Parathyroid adenoma (tissue), 2 donors: ENCODE measurements at regions not wholly inside any gene's neighbourhood (a gene's known extent, or its start where the extent isn't known, plus 50 kb on each side); places are given as distances from the start of the nearest gene placed in this dataset.

Source experiments
- H2AFZ ChIP-seq: fragments of 300-600 bp; sonication (generic); one replicate; pipeline ENCODE4 v1.7.0; 2017; ENCODE audit warnings: antibody characterized with exemption, mild to moderate bottlenecking
- H3K27ac ChIP-seq: fragments of 300-600 bp; sonication (generic); one replicate; pipeline ENCODE4 v1.7.0; 2017
- H3K27me3 ChIP-seq: fragments of 300-600 bp; sonication (generic); one replicate; pipeline ENCODE4 v1.7.0; 2017; ENCODE audit warnings: low read length; ENCODE audit not compliant: control insufficient read depth, insufficient read depth
- H3K36me3 ChIP-seq: fragments of 300-600 bp; sonication (generic); one replicate; pipeline ENCODE4 v1.7.0; 2017; ENCODE audit warnings: low read length; ENCODE audit not compliant: control insufficient read depth, insufficient read depth
- H3K4me1 ChIP-seq: fragments of 300-600 bp; sonication (generic); one replicate; pipeline ENCODE4 v1.7.0; 2017; ENCODE audit warnings: control low read depth
- H3K4me2 ChIP-seq: fragments of 300-600 bp; sonication (generic); one replicate; pipeline ENCODE4 v1.7.0; 2017; ENCODE audit warnings: low read length
- H3K4me3 ChIP-seq: fragments of 300-600 bp; sonication (generic); one replicate; pipeline ENCODE4 v1.7.0; 2017; ENCODE audit warnings: low read depth, low read length
- H3K79me2 ChIP-seq: fragments of 300-600 bp; sonication (generic); one replicate; pipeline ENCODE4 v1.7.0; 2017; ENCODE audit warnings: control low read depth
- H3K9ac ChIP-seq: fragments of 300-600 bp; sonication (generic); one replicate; pipeline ENCODE4 v1.7.0; 2017; ENCODE audit warnings: mild to moderate bottlenecking
- H3K9me3 ChIP-seq: fragments of 300-600 bp; sonication (generic); one replicate; pipeline ENCODE4 v1.7.0; 2017; ENCODE audit warnings: low read length; ENCODE audit not compliant: control insufficient read depth
- CTCF ChIP-seq: fragments of 300-600 bp; sonication (generic); IDR thresholded peaks from one replicate; pipeline ENCODE4 v1.7.0; 2017; ENCODE audit warnings: antibody characterized with exemption, mild to moderate bottlenecking
- donor health status: primary hyperparathyroidism.

DNA sequence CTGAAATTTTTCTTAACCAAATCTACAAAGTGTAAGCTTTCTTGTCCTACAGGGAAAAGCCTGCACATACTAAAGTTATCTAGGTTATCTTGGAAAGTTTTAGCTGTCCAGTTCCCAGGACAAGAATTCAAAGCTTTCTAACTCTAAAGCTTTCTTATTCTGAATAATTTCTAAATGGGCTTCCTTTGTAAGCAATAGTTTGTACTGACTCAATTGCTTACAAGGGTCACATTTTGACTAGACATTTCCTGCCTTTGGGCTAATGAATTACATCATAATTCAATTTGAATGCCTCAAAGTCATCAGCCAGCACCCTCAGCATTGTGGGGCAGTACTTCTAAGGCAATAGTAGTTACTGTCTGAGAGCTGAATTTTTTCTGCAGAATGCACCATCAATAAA is 223.0 kb downstream of the LTN1 start:
- Histone ChIP-seq H3K79me2 (no peaks in the 10 kb centered on the region), H3K9me3 (no peaks in the 10 kb centered on the region), H3K4me2 (no peak overlapping the region), H3K36me3 (no peaks in the 10 kb centered on the region), H3K27ac (no peak overlapping the region), H3K27me3 (no peaks in the 10 kb centered on the region), H3K9ac (no peak overlapping the region), H2AFZ (no peak overlapping the region), H3K4me3 (no peak overlapping the region), H3K4me1 (no peaks in the 10 kb centered on the region)
- no peak for TF ChIP-seq CTCF

DNA sequence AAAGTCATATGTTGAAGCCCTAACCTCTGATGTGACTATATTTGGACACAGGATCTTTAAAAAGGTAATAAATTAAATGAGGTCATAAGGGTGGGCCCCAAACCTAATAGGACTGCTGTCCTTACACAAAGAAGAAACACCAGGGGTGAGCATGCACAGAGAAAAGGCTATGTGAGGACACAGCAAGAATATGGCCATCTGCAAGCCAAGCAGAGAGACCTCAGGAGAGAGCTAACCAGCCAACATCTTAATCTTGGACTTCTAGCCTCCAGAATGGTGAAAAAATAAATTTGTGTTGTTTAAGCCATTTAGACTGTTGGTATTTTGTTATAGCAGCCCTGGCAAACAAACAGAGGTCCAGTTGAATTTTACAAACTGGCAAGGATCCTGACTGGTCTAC is 223.9 kb downstream of the LTN1 start:
- Histone ChIP-seq H3K36me3 (no peaks in the 10 kb centered on the region), H3K27ac (no peak overlapping the region), H3K4me2 (no peak overlapping the region), H3K27me3 (no peaks in the 10 kb centered on the region), H3K79me2 (no peaks in the 10 kb centered on the region), H3K9me3 (no peaks in the 10 kb centered on the region), H2AFZ (no peak overlapping the region), H3K9ac (no peak overlapping the region), H3K4me3 (no peak overlapping the region), H3K4me1 (no peaks in the 10 kb centered on the region)
- no peak for TF ChIP-seq CTCF

GRCh38 chr21:28767523-28767922 is 225.2 kb downstream of the LTN1 start:
- H2AFZ ChIP-seq = no peak overlapping the region
- no peak overlapping the region for H3K9ac ChIP-seq
- H3K27me3 ChIP-seq = no peaks in the 10 kb centered on the region
- no peak overlapping the region for H3K4me3 ChIP-seq
- no peak overlapping the region for H3K27ac ChIP-seq
- no peaks in the 10 kb centered on the region for H3K36me3 ChIP-seq
- no peak for TF ChIP-seq CTCF
- no peaks in the 10 kb centered on the region for H3K79me2 ChIP-seq
- no peaks in the 10 kb centered on the region for H3K4me1 ChIP-seq
- no peak overlapping the region for H3K4me2 ChIP-seq
- H3K9me3 ChIP-seq = no peaks in the 10 kb centered on the region

- Histone ChIP-seq H3K27ac (no peak overlapping the region), H3K9ac (no peak overlapping the region), H3K4me1 (no peaks in the 10 kb centered on the region), H3K4me3 (no peak overlapping the region), H3K27me3 (no peaks in the 10 kb centered on the region), H2AFZ (no peak overlapping the region), H3K79me2 (no peaks in the 10 kb centered on the region), H3K4me2 (no peak overlapping the region), H3K36me3 (no peaks in the 10 kb centered on the region), H3K9me3 (no peaks in the 10 kb centered on the region)
- no peak for TF ChIP-seq CTCF
These were observed 228.8 kb downstream of the LTN1 start for GRCh38 chr21:28763809-28764418.

DNA sequence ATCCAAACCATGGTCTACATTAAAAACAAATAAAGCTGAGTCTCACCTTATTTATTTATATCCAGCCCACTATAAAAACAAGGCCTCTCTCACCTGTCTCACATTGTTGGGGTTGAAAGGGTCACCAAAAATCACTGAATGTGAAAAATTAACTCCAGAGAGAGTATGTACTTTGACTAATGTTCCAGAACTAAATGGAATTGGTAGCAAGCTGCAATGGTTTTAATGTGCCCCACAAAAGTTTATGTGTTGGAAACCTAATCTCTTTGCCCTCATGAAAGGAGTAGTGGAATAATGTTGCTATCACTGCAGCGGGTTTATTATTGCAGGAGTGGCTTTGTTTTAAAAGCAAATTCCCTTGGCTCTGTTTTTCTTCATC is 230.3 kb downstream of the LTN1 start:
- Histone ChIP-seq H3K27me3 (no peaks in the 10 kb centered on the region), H3K9me3 (no peaks in the 10 kb centered on the region), H3K27ac (no peak overlapping the region), H2AFZ (no peak overlapping the region), H3K9ac (no peak overlapping the region), H3K4me2 (no peak overlapping the region), H3K4me1 (peaks cover 4% of the 10 kb centered on the region), H3K79me2 (no peaks in the 10 kb centered on the region), H3K4me3 (no peak overlapping the region), H3K36me3 (no peaks in the 10 kb centered on the region)
- no peak for TF ChIP-seq CTCF
